ENCODE measurements at regions not wholly inside any gene's neighbourhood (a gene's known extent, or its start where the extent isn't known, plus 50 kb on each side); places are given as distances from the start of the nearest gene placed in this dataset.

GRCh38 chr14:38420048-38420447 is 164.2 kb upstream of the CLEC14A start:
- no peak for TF ChIP-seq CTCF (conservative IDR thresholded peaks at IDR 0.05; ENCODE audit: low read length)
- TF ChIP-seq EZH2phosphoT487 (IDR thresholded peaks at IDR 0.05; ENCODE audit: borderline replicate concordance, low read depth, low read length), result no peak

All from OCI-LY7 (cell line).